HG03280 (cell line): ENCODE measurements at regions not wholly inside any gene's neighbourhood (a gene's known extent, or its start where the extent isn't known, plus 50 kb on each side); places are given as distances from the start of the nearest gene placed in this dataset.
A peak's percentile ranks its signal among the peaks of the same experiment; 100 is the strongest.

Source experiments
- ATAC-seq: cut with Tn5 transposase; IDR thresholded peaks from one replicate; pipeline ENCODE4 v1.9.1; 2021; ENCODE audit warnings: mild to moderate bottlenecking, moderate library complexity; ENCODE audit not compliant: unreplicated experiment

- ATAC-seq, result peak; percentile 97
Observed at GRCh38 chr16:79770244-79771064, 169.9 kb upstream of the MAF start.

- ATAC-seq, result no peak
Observed at GRCh38 chr16:79769928-79770243, 169.3 kb upstream of the MAF start.

- no peak for ATAC-seq
Observed at GRCh38 chr16:79769270-79769927, 168.9 kb upstream of the MAF start.

- no peak for ATAC-seq
Observed at GRCh38 chr16:79768276-79768970, 167.9 kb upstream of the MAF start.

GRCh38 chr16:79767421-79768275 is 167.1 kb upstream of the MAF start:
- no peak for ATAC-seq

- no peak for ATAC-seq
Observed at GRCh38 chr16:79765901-79766394, 165.4 kb upstream of the MAF start.

GRCh38 chr16:79765431-79765830 is 164.9 kb upstream of the MAF start:
- no peak for ATAC-seq

- no peak for ATAC-seq
Observed at GRCh38 chr16:79764415-79765110, 164.0 kb upstream of the MAF start.

GRCh38 chr16:79762217-79762616 is 161.7 kb upstream of the MAF start:
- no peak for ATAC-seq

- no peak for ATAC-seq
Observed at GRCh38 chr16:79758615-79759346, 158.2 kb upstream of the MAF start.

- no peak for ATAC-seq
Observed at GRCh38 chr16:79757968-79758367, 157.4 kb upstream of the MAF start.

- no peak for ATAC-seq
Observed at GRCh38 chr16:79757163-79757562, 156.6 kb upstream of the MAF start.

- ATAC-seq, result no peak
Observed at GRCh38 chr16:79756571-79756970, 156.0 kb upstream of the MAF start.

- no peak for ATAC-seq
Observed at GRCh38 chr16:79754501-79754900, 154.0 kb upstream of the MAF start.

GRCh38 chr16:79754081-79754480 is 153.5 kb upstream of the MAF start:
- ATAC-seq, result no peak

GRCh38 chr16:79753286-79753685 is 152.7 kb upstream of the MAF start:
- ATAC-seq, result no peak

- ATAC-seq, result no peak
Observed at GRCh38 chr16:79752396-79752795, 151.9 kb upstream of the MAF start.

- no peak for ATAC-seq
Observed at GRCh38 chr16:79751471-79752184, 151.1 kb upstream of the MAF start.

GRCh38 chr16:79750311-79750710 is 149.8 kb upstream of the MAF start:
- no peak for ATAC-seq
